Fibroblast of skin of back (primary cell): ENCODE measurements at regions not wholly inside any gene's neighbourhood (a gene's known extent, or its start where the extent isn't known, plus 50 kb on each side); places are given as distances from the start of the nearest gene placed in this dataset.
"Not testable (repeated sequence)": the region's sequence is repeated elsewhere in the genome, so short reads cannot be mapped to it uniquely, and the experiment has no call there.

Experiments used
- DNase-seq: peaks from one replicate; pipeline ENCODE4 v3.0.0-alpha.2; 2013

GRCh38 chr4:112951362-112952312 is 97.8 kb upstream of the ANK2 start:
- DNase-seq, result peak; percentile 23

- no peak for DNase-seq
These were observed 97.1 kb upstream of the ANK2 start for GRCh38 chr4:112952313-112952700.

DNA sequence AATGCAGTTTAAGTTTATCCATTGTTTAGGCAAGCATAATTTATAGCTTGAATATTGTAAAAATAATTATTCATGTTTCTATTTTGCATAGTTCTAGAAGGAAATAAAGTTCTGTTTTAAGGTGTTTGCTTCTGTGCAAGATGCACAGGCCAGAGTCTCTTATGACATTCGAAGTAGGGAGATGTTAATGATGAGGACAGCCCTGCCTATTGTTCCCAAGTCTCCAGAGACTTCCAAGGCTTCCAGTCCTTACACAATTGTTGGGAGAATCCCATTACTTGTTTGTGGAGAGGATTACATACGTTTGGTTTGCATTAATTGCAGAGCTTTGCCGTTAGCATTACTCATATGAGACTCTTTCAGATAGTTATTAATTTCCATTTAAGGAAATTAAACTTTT is 96.2 kb upstream of the ANK2 start:
- DNase-seq, result no peak

GRCh38 chr4:112954286-112954685 is 95.2 kb upstream of the ANK2 start:
- no peak for DNase-seq

DNA sequence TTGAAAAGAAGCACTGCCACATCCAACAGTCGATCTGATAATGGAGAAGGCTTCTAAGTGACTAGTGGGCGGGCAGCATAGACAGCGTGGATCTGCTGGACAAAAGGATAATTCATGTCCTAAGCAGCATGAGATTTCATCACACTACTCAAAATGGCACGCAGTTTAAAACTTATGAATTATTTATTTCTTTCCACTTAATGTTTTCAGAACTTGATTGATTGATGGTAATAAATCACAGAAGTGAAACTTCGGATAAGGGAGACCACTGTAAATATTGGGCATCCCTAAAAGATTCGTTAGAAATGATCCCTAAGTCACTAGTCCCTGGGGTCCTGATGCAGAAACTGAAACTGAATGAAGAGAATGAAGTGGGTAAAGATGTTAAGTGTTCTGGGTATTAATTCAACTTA is 93.0 kb upstream of the ANK2 start:
- DNase-seq, result no peak

DNA sequence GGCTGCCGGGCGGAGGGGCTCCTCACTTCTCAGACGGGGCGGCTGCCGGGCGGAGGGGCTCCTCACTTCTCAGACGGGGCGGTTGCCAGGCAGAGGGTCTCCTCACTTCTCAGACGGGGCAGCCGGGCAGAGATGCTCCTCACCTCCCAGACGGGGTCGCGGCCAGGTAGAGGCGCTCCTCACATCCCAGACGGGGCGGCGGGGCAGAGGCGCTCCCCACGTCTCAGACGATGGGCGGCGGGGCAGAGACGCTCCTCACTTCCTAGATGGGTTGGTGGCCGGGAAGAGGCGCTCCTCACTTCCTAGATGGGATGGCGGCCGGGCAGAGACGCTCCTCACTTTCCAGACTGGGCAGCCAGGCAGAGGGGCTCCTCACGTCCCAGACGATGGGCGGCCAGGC is 91.7 kb upstream of the ANK2 start:
- DNase-seq, result not testable (repeated sequence)

- DNase-seq, result no peak
These were observed 82.6 kb upstream of the ANK2 start for GRCh38 chr4:112966701-112967488.

DNA sequence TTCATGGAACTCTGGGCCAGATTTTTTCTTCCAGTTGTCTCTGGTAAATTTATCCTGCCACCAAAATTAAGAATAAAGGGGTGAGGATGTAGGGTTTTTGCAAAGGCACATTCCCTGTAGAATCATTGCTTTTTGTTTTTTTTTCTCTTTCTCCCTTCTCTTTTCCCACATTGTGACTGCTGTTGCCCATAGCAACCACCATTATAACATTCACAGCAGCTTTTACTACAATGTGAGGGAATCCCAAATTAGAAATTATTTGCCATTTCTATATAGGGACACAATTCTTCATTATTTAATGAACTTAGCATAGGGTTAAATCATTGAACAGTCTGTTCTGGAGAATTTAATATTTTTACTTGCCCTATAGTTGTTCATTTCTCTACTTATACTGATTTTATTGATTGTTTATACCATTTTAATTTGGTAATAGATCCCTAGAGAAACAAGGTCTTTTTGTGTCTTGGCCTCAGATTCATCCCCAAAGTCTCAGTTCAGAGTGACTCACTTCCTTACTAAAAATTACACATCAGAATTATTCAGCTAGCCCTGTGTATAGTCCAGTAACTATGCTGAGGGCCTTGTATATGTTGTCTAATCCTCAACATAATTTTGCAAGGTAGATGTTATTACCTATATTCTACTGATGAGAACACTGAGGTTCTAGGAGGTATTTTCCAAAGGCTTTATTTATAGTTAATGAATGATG is 80.8 kb upstream of the ANK2 start:
- DNase-seq, result peak; percentile 33

DNA sequence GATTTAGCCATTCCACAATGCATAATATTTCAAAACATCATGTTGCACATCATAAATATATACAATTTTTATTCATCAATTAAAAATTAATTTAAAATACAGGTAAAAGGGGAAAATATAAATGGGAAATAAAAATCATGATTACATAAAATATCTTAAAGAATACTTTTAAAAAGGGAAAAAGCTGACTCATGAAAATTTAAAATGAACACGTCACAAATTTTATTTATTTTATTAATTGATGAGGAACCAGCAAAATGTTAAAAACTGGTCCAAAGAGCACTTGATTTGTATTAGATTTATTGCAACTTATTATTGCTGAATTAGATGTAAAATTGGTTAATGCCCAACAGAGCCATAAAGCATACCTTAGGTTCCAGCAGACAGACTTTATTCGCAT is 78.5 kb upstream of the ANK2 start:
- DNase-seq, result no peak

DNA sequence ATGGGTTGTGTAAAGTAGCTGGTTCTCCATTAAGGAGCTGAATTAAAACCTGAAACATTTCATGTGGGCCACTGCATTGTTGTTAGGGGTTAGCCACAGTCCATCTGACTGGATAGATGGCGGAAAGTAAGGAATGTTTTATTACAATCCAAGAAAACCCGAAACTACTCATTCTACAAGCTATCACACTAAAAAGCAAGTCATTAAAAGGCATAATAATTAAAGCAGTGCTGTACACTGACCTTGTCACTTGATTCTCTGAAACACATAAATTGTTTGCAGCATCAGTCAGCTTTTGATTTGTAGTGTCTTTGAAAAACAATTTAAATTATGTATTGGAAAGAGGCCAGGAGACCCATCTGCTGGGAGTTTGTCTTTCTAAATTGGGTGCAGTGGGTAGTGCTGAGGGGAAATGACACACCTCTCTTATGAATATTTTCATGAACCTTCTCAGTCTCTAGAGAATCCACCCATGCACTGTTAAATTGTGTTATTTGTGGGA is 75.7 kb upstream of the ANK2 start:
- no peak for DNase-seq

- peak; percentile 42 for DNase-seq
These were observed 73.7 kb upstream of the ANK2 start for GRCh38 chr4:112975567-112976355.

GRCh38 chr4:112978691-112979472 is 70.6 kb upstream of the ANK2 start:
- DNase-seq, result peak; percentile 24

- DNase-seq, result no peak
These were observed 69.5 kb upstream of the ANK2 start for GRCh38 chr4:112979881-112980421.

- DNase-seq, result no peak
These were observed 66.8 kb upstream of the ANK2 start for GRCh38 chr4:112982680-112983079.

DNA sequence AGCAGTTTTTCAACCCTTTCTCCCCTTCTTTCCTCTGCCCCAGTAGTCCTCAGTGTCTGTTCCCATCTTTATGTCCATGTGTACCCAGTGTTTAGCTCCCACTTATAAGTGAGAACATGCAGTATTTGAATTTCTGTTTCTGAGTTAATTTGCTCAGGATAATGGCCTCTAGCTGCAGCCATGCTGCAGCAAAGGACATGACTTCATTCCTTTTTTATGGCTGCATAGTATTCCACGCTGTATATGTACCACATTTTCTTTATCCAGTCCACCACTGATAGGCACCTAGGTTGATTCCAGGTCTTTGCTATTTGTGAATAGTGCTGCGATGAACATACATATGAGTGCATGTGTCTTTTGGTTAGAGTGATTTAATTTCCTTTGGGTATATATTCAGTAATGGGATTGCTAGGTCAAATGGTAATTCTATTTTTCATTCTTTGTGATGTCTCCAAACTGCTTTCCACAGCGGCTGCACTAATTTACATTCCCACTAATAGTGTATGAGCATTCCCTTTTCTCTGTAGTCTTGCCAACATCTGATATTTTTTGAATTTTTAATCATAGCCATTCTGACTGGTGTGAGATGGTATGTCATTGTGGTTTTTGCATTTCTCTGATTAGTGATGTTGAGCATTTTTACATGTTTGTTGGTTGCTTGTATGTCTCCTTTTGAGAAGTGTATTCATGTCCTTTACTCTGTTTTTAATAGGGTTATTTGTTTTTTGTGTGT is 54.6 kb upstream of the ANK2 start:
- DNase-seq, result no peak
